Right forelimb (tissue), 1 donor: ENCODE measurements at regions not wholly inside any gene's neighbourhood (a gene's known extent, or its start where the extent isn't known, plus 50 kb on each side); places are given as distances from the start of the nearest gene placed in this dataset.
"Not testable (repeated sequence)": the region's sequence is repeated elsewhere in the genome, so short reads cannot be mapped to it uniquely, and the experiment has no call there.

Experiments used
- DNase-seq: peaks from one replicate; pipeline ENCODE4 v3.0.0-alpha.2; 2018

DNA sequence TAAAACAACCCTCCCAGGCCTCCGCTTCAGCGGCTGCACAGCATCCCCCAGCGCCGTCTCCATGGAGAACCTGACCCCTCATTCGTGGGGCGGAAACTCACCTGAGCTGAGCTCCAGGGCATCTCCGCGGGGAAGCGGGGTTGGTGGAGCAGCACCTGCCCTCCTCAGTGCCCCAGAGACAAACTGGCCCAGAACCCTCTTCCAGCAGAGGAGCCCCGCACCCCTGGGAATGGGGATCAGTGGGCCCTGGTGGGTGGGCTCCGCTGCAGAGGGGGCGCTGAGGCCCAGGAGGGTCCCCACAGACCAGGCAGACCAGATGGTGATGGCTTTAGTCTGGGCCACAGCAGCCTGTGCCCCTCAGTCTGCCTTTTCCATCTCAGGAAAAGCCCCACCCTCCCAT lies 261.2 kb downstream of the ADGRD1 start:
- not testable (repeated sequence) for DNase-seq

DNA sequence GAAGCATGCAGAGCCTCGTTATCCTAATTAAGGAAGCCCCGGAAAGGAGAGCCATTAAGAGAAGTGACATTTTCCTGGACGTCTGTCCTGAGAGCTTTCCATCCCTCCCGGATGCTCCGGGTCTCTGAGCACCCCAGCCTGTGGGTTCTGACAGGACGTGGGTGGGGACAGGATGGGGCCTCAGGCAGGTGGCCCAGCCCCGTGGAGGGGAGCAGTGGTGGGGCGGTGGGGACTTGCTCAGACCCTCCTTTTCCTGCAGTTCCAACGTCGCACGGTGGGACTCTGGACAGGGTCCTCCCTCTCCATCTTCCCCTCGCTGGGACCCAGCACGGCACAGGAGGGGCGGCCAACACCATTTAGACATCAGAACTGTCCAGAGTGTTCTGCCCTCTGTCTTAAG lies 262.9 kb downstream of the ADGRD1 start:
- not testable (repeated sequence) for DNase-seq

DNA sequence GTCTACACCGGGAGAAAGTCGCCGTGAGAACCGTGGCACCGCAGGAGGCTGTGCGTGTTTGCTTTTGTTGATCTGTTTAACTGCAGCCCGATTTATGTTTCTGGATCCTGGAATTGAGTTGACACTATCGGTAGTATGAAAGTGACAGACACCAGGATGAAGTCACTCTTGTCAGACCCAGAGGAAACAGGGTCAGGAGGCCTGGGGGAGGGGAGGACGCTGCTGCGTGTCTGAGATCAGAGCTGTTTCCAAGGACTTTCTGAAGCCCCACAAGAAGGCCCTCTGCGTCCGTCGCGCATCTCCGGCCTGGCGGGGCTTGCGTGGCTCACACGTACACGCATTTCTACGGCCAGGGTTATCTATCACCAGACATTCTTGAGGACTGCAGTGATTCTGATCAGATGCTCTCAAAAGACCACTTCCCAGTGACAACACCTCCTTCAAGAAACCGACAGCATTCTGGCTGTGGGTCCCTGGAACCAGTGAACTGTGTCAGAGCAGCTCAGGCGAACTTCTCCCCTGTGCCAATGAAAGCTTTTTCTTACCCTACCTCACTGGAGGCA lies 263.4 kb downstream of the ADGRD1 start:
- DNase-seq, result no peak

DNA sequence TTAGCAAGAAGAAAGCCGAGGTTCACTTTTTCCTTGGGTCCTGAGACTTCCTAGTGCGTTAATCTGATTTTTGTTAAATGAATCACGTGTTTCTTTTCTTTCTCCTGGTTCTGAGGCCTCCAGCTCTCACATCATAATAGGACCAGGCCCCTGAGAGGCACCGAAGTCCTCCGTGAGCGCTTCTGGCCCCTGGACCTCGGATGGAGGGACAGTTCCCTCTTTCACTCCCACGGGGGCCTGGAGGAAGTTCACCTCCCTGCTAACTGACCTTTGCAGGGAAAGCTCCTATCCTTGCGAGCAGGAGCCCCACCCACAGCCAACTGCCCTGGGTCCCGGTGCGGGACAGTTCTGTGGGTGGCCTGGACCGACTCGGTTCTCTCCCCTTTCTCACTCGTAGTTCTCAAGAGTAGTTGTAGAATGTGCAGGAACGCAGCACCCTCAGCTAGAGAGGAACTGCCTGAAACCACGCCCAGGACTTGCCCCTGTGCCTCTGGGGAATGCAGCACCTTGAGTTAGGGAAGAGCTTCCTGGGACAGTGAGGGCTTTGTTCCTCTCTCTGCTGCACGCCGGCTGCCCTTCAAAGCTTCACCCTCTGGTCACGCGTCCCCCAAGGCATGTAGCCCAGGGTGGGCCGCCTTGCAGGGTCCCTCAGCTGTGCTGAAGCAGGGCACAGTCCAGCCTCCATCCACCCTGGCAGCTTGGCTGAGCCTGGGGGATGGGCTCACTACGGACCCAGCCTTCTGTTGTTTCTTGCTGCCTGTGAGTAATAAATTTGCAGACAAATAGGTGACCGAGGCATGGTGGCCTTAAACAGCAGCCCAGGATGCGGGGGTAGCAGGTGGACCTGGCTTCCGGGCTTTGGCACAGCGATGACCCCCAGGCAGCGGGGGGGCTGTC lies 264.6 kb downstream of the ADGRD1 start:
- no peak for DNase-seq

DNA sequence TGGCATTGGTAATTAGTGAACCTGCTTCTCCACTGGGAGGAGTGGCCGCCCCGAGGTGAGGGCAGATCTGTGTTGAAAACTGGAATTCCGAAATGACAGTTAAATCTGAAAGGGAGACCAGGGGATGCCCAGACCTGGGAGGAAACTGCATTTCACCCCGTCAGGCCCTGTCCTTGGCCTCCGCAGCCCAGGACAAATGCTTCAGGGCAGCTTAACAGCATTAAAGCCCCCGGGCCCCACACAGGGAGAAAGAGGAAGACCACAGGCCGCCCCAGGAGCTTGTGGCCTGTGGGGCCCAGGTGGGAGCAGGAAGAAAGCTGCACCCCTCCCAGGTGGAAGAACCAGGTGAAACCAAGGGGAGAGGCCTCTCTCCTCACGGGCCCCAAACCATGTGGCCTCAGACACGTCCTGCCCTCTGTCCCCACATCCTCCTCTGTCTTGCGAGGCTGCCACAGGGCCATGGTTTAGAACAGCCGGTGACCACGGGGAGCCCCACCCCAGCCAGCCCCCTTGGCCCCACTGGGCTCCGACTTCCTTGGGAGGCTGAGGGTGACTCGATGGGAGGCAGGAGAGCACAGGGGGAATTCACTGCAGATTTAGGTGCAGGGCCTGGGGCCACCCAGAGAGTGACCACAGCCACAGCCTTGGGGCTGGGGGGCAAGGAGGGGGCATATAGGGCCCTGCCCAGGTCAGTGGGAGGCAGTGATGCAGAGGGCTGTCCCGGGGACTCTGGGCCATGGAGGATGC lies 265.4 kb downstream of the ADGRD1 start:
- DNase-seq, result no peak

DNA sequence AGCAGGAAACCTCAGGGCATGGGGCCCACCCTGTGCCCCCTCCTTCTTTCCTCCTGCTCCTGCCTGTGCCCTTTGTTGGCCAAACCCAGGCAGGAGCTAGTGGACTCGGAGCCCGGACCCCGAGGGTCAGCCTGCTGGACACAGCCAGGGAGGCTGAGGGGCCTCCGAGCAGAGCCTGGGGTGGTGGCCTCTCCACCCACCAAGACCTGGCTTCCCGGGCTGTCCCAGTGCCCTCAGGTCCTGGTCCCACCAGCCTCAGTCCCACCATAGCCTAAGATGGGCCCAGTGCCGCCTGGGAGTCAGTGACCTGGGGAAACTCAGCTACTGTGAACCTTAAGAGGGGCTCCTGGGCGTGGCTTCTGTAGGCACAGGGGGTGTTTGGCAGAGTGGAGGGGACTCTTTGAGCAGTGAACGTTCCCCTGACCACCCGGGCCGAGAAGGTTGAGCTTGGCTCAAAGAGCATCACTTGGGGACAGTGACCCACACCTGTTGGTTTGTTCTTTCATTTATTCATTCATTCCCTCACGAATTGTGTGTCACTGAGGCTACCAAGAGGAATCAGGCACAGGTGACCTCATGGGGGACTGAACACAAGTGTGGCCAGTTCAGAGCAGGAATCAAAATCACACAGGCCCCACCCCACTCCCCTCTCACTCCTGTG lies 266.1 kb downstream of the ADGRD1 start:
- DNase-seq, result no peak

DNA sequence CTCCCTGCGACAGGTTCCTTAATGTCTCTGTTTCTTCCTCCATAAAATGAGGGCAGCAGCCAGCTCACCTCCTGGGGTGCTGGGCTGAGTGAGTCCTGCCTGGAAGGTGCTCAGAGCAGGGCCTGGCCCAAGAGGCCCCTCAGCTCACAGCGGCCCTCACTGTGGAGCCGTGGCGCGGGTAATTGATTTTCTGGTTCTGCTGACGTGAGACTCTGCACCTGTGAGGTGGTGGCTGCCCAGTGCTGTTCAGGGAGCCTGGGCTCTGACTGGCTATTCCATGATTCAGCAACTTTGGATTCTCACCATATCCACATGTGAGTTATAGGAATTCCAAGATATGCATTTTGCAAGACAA lies 266.6 kb downstream of the ADGRD1 start:
- no peak for DNase-seq

DNA sequence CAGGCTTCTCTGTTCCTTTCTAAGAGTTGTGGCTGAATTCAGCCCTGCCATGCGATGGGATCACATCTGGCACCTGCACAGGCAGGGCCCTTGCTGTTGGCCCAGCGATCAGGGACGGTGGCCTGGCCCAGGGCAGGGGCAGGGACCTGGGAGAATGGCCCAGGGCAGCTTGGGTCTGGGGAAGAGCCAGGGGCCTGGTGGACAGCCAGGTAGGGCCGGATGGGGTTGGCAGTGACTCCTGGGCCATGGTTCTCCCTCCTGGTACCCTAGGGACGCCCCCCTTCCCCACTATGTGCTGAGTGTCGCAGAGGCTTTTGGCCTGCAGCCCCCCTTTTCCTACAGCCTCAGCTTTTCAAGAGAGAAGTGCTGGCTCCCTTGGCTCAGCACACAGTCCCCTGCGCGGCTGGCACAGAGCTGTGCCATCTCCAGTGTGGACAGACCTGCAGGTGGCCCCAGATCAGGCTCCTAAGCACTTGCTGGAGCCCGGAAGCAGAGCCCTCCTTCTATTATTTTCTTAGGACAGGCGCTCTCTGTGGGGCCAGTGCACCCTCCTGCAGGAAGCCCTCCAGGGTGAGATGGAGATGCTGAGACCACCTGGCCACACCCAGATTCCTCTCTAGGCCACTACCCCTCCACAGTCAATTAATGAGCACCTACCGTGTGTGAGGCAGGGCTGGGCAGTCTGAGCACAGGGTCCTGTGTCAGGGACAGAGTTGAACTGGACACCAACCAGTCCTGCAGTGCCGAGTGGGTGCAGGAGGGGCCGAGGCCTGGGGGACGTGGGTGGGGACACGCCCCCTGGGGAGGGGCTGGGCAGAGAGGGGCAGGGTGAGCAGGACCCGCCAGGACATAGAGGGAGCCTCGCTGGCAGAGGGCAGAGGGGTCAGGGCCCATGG lies 267.6 kb downstream of the ADGRD1 start:
- DNase-seq, result peak; percentile 39

DNA sequence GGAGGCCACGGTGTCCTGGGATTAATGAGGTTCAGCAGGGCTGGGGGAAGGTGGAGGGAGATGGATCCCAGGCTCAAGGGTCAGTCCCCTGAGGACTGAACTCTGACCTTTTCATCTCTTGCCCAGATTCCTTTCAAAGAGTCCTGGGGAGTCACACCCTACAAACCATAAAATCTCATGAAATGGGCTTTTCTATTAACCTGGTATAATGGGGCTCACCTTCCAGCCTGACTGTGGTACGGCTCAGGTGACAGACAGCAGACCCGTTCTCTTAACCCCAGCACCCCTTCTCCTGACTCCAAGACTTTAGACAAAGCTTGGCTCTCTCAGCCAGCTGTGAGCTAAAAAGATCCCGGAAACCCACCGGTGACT lies 268.2 kb downstream of the ADGRD1 start:
- no peak for DNase-seq

DNA sequence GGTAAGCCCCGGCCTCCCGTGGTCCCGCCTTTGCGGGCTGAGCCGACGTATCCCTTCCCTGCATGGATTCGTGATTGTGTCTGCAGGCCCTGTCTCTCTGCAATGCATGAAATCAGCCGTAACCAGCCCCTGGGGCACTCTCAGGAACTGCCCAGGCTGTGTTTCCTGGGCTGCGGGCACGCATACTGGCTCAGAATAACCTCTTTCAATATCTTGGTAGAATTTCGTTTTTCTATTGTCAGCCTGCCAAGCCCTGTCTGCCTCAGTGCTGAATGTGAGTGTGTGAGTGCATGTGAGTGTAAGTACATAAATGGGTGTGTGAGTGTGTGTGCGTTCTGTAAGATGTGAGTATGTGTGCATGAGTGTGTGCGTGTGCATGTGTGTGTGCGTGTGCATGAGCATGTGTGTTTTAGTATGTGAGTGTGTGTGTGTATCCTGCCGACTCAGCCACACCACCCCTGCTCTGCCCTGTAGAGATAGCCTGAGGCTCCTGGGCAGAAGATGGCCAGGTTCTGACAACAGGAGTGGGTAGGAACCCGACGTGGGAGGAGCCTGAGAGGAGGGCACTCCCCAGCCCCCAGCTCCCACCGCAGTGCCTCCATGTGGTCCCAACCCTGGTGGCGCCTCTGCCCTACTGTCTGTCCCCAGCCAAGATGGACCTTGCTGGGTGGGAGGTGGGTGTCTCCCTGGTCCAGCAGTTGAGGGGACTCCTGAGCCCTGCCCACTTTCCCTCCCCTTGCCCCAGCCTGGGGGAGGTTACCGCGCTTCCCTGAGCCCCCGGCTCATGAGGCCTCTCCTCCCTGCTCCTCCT lies 268.8 kb downstream of the ADGRD1 start:
- DNase-seq, result peak; percentile 51

DNA sequence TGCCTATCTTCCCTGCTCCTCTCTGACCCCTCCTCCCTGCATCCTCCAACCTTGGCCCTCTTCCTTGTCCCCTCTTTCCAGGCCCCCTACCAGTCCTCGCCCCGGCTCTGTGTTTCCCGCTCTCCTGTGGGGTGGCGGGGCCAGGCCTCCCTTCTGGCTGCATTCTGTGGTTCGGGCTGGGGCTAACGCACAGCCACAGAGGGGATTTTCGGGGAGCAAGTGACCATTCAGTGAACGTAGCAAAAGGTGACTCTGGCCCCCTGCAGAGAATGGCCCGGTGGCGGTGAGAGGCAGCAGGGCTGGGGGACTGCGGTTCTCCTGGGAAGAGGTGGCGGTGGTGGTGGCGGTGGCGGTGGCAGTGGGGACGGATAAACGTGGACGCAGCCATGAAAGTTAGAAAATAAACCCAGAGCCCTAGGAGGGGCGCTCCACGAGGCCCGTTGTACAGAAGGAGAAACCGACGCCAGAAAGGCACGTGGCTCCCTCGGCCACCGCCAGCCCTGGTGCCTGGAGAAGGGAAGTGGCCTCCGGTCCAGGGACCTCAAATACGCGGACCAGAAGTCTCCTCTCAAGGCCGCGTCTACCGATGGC lies 269.6 kb downstream of the ADGRD1 start:
- no peak for DNase-seq

DNA sequence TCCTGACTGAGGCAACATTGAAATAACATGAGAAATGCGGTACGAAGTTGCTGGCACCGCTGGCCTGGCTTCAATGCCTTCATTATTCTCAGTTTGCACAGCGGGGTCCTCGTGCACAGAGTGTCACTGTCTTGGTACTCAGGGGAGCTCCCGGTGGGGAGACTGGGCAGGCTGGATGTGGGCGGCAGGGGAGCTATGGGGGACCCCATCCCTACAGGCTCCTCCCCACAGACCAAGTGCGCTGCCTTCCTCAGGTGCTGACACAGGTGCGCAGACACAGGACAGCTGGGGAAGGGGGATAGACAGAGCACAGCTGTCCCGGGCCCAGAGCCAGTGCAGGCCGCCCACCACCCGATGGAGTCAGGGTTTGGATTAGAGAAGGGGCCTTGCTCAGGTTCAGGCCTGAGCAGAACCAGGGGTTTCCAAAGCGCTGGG lies 270.1 kb downstream of the ADGRD1 start:
- no peak for DNase-seq

DNA sequence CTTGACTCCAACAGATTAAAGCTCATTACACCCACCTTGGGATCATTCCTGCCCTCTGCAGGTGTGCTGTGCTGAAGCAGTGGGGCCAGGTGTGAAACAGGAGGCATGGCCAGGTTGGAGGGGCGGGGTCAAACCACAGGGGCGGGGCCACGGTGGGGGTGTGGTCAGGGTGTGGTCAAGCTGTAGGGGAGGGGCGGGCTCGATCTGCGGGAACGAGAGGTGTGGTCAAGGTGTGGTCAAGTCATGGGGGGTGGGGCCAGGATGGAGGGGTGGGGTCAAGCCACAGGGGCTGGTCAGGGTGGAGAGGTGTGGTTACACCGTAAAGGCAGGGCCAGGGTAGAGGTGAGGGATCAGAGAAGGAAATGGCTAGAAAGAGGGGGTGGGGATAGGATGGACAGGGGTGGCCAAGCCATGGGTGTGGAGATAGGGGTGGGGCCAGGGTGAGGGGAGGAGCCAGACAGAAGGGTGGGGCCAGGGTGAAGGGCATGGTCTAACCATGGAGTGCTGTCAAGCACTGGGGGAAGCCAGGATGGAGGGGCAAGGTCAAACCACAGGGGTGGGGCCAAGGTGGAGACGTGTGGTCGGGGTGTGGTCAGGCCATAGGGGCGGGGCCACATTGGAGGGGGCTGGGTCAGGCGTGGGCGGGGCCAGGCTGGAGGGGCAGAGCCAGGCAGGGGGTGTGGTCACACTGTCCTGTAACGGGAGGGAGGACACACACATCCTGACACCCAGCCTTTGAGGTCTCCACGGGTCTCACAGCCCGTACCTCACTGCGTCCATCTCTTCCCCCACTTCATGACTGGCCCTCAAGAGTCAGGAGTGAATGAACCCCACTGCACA lies 270.7 kb downstream of the ADGRD1 start:
- not testable (repeated sequence) for DNase-seq

DNA sequence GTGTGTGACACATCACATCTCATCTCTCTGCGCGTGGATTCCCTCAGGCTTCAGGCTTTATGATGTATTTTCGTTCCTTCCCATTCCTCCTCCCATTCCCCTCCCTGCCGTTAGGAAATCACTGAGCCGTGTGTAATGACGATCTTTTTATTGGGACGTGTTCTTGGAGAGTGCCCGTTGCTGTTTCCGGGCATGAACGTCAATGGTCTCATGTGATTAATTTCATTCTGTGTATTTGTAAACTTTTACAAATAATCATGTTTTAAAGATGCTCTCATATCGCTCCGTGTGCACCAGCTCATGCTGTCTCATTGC lies 271.3 kb downstream of the ADGRD1 start:
- not testable (repeated sequence) for DNase-seq

DNA sequence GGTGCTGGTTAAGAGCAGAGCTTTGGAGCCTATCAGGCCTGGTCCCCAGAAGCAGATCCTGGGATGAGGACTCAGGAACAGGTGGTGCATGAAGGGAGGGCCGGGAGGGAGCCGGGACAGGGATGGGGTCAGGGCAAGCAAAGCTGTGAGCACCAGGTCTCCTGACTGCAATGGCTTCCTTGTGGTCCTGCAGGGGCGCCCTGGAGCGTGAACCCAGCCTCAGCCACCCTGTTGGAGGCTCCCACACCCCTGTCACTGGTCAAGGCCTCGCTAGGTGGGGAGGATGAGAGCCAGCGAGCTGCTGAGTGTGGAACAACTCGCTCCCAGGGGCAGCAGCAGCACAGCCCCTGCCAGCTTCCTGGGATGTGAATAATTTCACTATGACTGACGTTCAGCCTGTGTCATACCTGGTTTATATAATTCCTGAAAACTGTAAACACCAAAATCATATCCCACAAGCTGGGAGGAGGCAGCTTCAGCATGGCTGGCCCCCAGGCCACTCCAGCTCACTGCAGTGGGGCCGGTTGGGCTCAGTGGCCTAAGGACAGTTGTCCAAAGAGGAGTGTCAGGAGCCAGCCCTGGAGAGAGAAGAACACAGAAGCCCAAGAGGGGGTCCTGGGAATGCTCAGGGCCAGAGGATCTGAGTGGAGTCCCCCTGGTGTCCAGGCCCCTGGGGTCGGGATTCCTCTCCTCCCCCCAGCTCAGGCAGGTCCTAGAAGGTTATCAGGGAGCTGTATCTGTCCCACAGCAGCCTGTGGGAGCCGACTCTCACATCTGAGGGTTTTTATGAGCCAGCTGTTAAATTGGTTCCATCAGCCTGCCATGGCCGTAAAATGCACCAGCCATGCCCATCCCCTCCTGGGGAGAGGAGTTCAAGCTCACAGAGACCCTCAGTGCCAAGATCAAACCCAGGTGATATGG lies 272.9 kb downstream of the ADGRD1 start:
- DNase-seq, result no peak

DNA sequence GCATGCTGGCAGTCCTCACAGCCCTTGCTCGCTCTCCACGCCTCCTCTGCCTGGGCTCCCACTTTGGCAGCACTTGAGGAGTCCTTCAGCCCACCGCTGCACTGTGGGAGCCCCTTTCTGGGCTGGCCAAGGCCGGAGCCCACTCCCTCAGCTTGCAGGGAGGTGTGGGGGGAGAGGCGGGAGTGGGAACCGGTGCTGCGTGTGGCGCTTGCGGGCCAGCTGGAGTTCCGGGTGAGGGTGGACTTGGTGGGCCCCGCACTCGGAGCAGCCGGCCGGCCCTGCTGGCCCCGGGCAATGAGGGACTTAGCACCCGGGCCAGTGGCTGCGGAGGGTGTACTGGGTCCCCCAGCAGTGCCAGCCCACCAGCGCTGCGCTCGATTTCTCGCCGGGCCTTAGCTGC lies 273.9 kb downstream of the ADGRD1 start:
- not testable (repeated sequence) for DNase-seq

DNA sequence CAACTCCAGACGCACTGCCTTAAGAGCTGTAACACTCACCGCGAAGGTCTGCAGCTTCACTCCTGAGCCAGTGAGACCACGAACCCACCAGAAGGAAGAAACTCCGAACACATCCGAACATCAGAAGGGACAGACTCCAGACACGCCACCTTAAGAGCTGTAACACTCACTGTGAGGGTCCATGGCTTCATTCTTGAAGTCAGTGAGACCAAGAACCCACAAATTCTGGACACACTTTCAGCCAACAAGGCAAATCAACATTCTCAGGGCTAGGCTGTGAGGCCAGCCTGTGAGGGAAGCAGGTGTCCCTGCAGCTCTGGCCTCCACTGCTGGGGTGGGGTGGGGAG lies 275.3 kb downstream of the ADGRD1 start:
- not testable (repeated sequence) for DNase-seq

DNA sequence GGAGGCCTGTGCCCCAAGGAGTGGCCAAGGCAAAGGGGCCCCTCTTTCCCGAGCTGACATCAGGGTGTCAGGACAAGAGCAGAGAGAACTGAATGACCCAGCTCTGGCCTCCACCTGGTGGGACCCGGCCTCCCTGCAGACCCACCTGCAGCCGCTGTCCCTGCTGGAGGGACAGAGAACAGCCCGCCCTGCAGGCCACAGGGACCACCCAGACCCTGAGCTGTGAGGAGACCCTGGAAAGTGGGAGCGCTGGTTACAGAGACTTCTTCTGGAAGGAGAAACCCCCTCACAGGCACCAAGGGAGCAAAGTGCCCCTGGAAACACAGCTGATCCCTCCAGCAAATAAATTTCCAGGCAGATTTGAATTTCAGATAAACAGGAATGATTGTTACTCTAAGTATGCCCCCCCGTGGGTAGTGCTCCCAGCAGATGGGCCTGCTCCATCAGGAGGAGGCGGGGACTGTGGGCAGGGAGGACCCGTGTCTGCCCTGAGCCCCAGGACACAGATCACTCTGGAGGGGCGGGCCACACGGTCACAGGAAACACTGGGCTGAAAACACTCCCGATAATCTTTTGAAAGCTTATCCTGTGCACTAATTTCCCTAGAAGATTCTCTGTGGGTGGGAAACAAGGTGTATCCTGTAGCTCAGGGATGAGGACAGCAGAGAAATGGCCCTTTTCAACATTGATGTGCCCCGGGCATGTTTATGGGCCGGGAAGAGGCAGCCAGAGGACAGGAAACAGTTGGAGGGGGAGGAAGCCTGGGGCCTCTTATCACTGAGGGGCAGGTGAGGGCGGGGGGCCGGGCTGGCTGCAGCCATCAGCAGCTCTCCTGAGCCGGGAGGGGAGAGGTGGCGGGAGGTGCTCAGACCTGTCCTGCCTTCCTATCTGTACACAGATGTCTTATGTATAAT lies 276.0 kb downstream of the ADGRD1 start:
- no peak for DNase-seq
